Neuronal stem cell (in vitro differentiated cells): ENCODE measurements at regions not wholly inside any gene's neighbourhood (a gene's known extent, or its start where the extent isn't known, plus 50 kb on each side); places are given as distances from the start of the nearest gene placed in this dataset.

ENCODE experiments used
- DNase-seq: peaks from one replicate; pipeline ENCODE4 v3.0.0-alpha.2; 2013; ENCODE audit warnings: low spot score
- H2AFZ ChIP-seq: one replicate; pipeline ENCODE4 v1.6.1; 2013; ENCODE audit warnings: mild to moderate bottlenecking, low read length, inconsistent platforms
- H2AK5ac ChIP-seq: 2 replicates; pipeline ENCODE4 v1.6.1; 2013; ENCODE audit warnings: low read depth, mild to moderate bottlenecking, inconsistent platforms, low read length, moderate library complexity, mixed read lengths
- H2BK120ac ChIP-seq: 2 replicates; pipeline ENCODE4 v1.6.1; 2013; ENCODE audit warnings: low read depth, mild to moderate bottlenecking, inconsistent platforms, low read length, moderate library complexity, mixed read lengths
- H2BK12ac ChIP-seq: one replicate; pipeline ENCODE4 v1.6.1; 2013; ENCODE audit warnings: low read length, inconsistent platforms
- H2BK15ac ChIP-seq: 2 replicates; pipeline ENCODE4 v1.6.1; 2013; ENCODE audit warnings: mild to moderate bottlenecking, low read length, inconsistent platforms, mixed read lengths
- H2BK5ac ChIP-seq: one replicate; pipeline ENCODE4 v1.6.1; 2013; ENCODE audit warnings: inconsistent platforms, mild to moderate bottlenecking, low read length, moderate library complexity
- H3K14ac ChIP-seq: one replicate; pipeline ENCODE4 v1.6.1; 2013; ENCODE audit warnings: low read length, inconsistent platforms
- H3K18ac ChIP-seq: 2 replicates; pipeline ENCODE4 v1.6.1; 2013; ENCODE audit warnings: low read length, inconsistent platforms
- H3K23ac ChIP-seq: 2 replicates; pipeline ENCODE4 v1.6.1; 2013; ENCODE audit warnings: low read depth, mild to moderate bottlenecking, mixed read lengths, low read length, inconsistent platforms; ENCODE audit not compliant: poor library complexity
- H3K27ac ChIP-seq: replicated peaks from 3 replicates; pipeline ENCODE4 v1.5.1; 2013; ENCODE audit warnings: low read length, inconsistent platforms
- H3K27me3 ChIP-seq, 3 experiments: 2 replicates each; pipeline ENCODE4 v1.6.1; 2013; ENCODE audit warnings: low read length in 3 of 3, mild to moderate bottlenecking in 2 of 3, inconsistent platforms in 1 of 3, low read depth in 1 of 3, mixed read lengths in 1 of 3, moderate library complexity in 1 of 3; ENCODE audit not compliant: control insufficient read depth in 3 of 3, insufficient read depth in 3 of 3
- H3K36me3 ChIP-seq, 2 donors: replicated peaks in 1 of 2; 2 replicates each; pipeline ENCODE4 v1.6.1; 2013; ENCODE audit warnings: low read length in 2 of 2; ENCODE audit not compliant: control insufficient read depth in 2 of 2, insufficient read depth in 2 of 2
- H3K4ac ChIP-seq: 2 replicates; pipeline ENCODE4 v1.6.1; 2013; ENCODE audit warnings: inconsistent platforms, mild to moderate bottlenecking, low read length, moderate library complexity
- H3K4me1 ChIP-seq, 2 donors: 1 replicate in 1 of 2; 2 replicates in 1 of 2; pipeline ENCODE4 v1.6.1; 2013; ENCODE audit warnings: low read length in 2 of 2, low read depth in 1 of 2; ENCODE audit not compliant: control insufficient read depth in 2 of 2, insufficient read depth in 1 of 2
- H3K4me2 ChIP-seq: one replicate; pipeline ENCODE4 v1.6.1; 2013; ENCODE audit warnings: mild to moderate bottlenecking, low read length, inconsistent platforms; ENCODE audit not compliant: insufficient read depth, poor library complexity, severe bottlenecking
- H3K4me3 ChIP-seq, 2 donors: 2 replicates each; pipeline ENCODE4 v1.5.1; 2013; ENCODE audit warnings: low read length in 2 of 2, mild to moderate bottlenecking in 2 of 2, inconsistent platforms in 1 of 2, moderate library complexity in 1 of 2
- H3K79me1 ChIP-seq: one replicate; pipeline ENCODE4 v1.6.1; 2013; ENCODE audit warnings: low read depth, mild to moderate bottlenecking, inconsistent platforms, low read length, moderate library complexity
- H3K9ac ChIP-seq: one replicate; pipeline ENCODE4 v1.6.1; 2013; ENCODE audit warnings: mild to moderate bottlenecking, low read depth, low read length, inconsistent platforms; ENCODE audit not compliant: poor library complexity
- H3K9me3 ChIP-seq, 2 donors: replicated peaks in 1 of 2; 2 replicates each; pipeline versions ENCODE3 to v1.6.1; 2013; ENCODE audit warnings: low read length in 2 of 2, mild to moderate bottlenecking in 2 of 2, inconsistent platforms in 1 of 2, low read depth in 1 of 2, mixed read lengths in 1 of 2, moderate library complexity in 1 of 2; ENCODE audit not compliant: control insufficient read depth in 2 of 2, insufficient read depth in 1 of 2
- H4K8ac ChIP-seq: one replicate; pipeline ENCODE4 v1.6.1; 2013; ENCODE audit warnings: low read depth, mild to moderate bottlenecking, inconsistent platforms, low read length, moderate library complexity
- H4K91ac ChIP-seq: one replicate; pipeline ENCODE4 v1.6.1; 2013; ENCODE audit warnings: low read length, low read depth, mild to moderate bottlenecking, inconsistent platforms; ENCODE audit not compliant: poor library complexity
- WGBS, 2 donors: extraction: QIAGEN DNeasy Blood & Tissue Kit; methylation state at CpG; one replicate each; pipeline ENCODE4 v1.1.7; 2013; ENCODE audit warnings: missing lambda C conversion rate in 2 of 2, mixed read lengths in 1 of 2; ENCODE audit not compliant: insufficient read length in 2 of 2, insufficient replicate concordance in 1 of 2; ENCODE audit errors: extremely low coverage in 2 of 2; 5-methylcytosine and 5-hydroxymethylcytosine counted together

- Histone ChIP-seq H2AFZ (no peak overlapping the region), H3K27ac (no peak overlapping the region), H3K4me3 (no peak overlapping the region), H3K9ac (no peak overlapping the region), H2BK12ac (no peak overlapping the region), H3K4ac (no peak overlapping the region), H3K23ac (no peak overlapping the region), H3K9me3 (no peaks in the 10 kb centered on the region), H4K91ac (no peak overlapping the region), H3K14ac (no peak overlapping the region), H3K36me3 (no peaks in the 10 kb centered on the region), H2BK15ac (no peak overlapping the region), H3K4me1 (no peaks in the 10 kb centered on the region), H2BK120ac (no peak overlapping the region), H2BK5ac (no peak overlapping the region), H3K79me1 (no peaks in the 10 kb centered on the region), H3K4me2 (no peak overlapping the region), H3K18ac (no peak overlapping the region), H2AK5ac (no peak overlapping the region), H4K8ac (no peak overlapping the region), H3K27me3 (no peaks in the 10 kb centered on the region)
- WGBS, 2 donors = no CpG with 5 or more reads among the region's 1 CpG
- no peak for DNase-seq
Observed at GRCh38 chr11:39462506-39462905, 1996.9 kb downstream of the LRRC4C start.

GRCh38 chr11:39461066-39461465 lies 1998.4 kb downstream of the LRRC4C start:
- Histone ChIP-seq H2AFZ (no peak overlapping the region), H2AK5ac (no peak overlapping the region), H4K8ac (no peak overlapping the region), H3K4me1 (no peaks in the 10 kb centered on the region), H3K4me3 (no peak overlapping the region), H3K14ac (no peak overlapping the region), H3K9me3 (no peaks in the 10 kb centered on the region), H3K4ac (no peak overlapping the region), H2BK15ac (no peak overlapping the region), H4K91ac (no peak overlapping the region), H2BK12ac (no peak overlapping the region), H2BK5ac (no peak overlapping the region), H3K9ac (no peak overlapping the region), H3K18ac (no peak overlapping the region), H3K27ac (no peak overlapping the region), H2BK120ac (no peak overlapping the region), H3K79me1 (no peaks in the 10 kb centered on the region), H3K23ac (no peak overlapping the region), H3K36me3 (no peaks in the 10 kb centered on the region), H3K4me2 (no peak overlapping the region), H3K27me3 (no peaks in the 10 kb centered on the region)
- DNase-seq = no peak
- no CpG with 5 or more reads among the region's 1 CpG for WGBS, 2 donors

GRCh38 chr11:39459606-39460005 lies 1999.8 kb downstream of the LRRC4C start:
- Histone ChIP-seq H3K4me3 (no peak overlapping the region), H3K4ac (no peak overlapping the region), H2BK120ac (no peak overlapping the region), H3K14ac (no peak overlapping the region), H2AFZ (no peak overlapping the region), H4K8ac (no peak overlapping the region), H2BK12ac (no peak overlapping the region), H3K27ac (no peak overlapping the region), H3K36me3 (no peaks in the 10 kb centered on the region), H3K9ac (no peak overlapping the region), H3K23ac (no peak overlapping the region), H2BK15ac (no peak overlapping the region), H4K91ac (no peak overlapping the region), H3K4me2 (no peak overlapping the region), H3K27me3 (no peaks in the 10 kb centered on the region), H2AK5ac (no peak overlapping the region), H3K9me3 (no peaks in the 10 kb centered on the region), H3K4me1 (no peaks in the 10 kb centered on the region), H3K79me1 (no peaks in the 10 kb centered on the region), H3K18ac (no peak overlapping the region), H2BK5ac (no peak overlapping the region)
- no peak for DNase-seq
- no CpG with 5 or more reads among the region's 6 CpGs for WGBS, 2 donors

- Histone ChIP-seq H3K36me3 (no peaks in the 10 kb centered on the region), H2AK5ac (no peak overlapping the region), H2BK120ac (no peak overlapping the region), H3K9ac (no peak overlapping the region), H3K9me3 (no peaks in the 10 kb centered on the region), H2BK5ac (no peak overlapping the region), H3K4me1 (no peaks in the 10 kb centered on the region), H3K4me2 (no peak overlapping the region), H3K18ac (no peak overlapping the region), H2BK15ac (no peak overlapping the region), H2BK12ac (no peak overlapping the region), H3K27ac (no peak overlapping the region), H4K8ac (no peak overlapping the region), H3K79me1 (no peaks in the 10 kb centered on the region), H2AFZ (no peak overlapping the region), H3K23ac (no peak overlapping the region), H3K14ac (no peak overlapping the region), H3K4ac (no peak overlapping the region), H4K91ac (no peak overlapping the region), H3K4me3 (no peak overlapping the region), H3K27me3 (no peaks in the 10 kb centered on the region)
- WGBS, 2 donors = no CpG with 5 or more reads among the region's 2 CpGs
- no peak for DNase-seq
Observed at GRCh38 chr11:39458481-39458880, 2001.0 kb downstream of the LRRC4C start.
